Common myeloid progenitor, CD34-positive (primary cell): ENCODE measurements at regions not wholly inside any gene's neighbourhood (a gene's known extent, or its start where the extent isn't known, plus 50 kb on each side); places are given as distances from the start of the nearest gene placed in this dataset.

ENCODE experiments used
- CTCF ChIA-PET: fragments of 350-600 bp; sonication (Branson Sonifier 250); formaldehyde crosslinking; loops from one replicate; lab custom pipeline; 2021; ENCODE audit warnings: antibody characterized with exemption; lab: Charles Lee
- POLR2A ChIA-PET: fragments of 350-600 bp; sonication (Branson Sonifier 250); formaldehyde crosslinking; loops from one replicate; lab custom pipeline; 2021; ENCODE audit warnings: antibody characterized with exemption; lab: Charles Lee
- DNase-seq, 3 donors: peaks; one replicate each; pipeline versions ENCODE4 v3.0.0 to v3.0.0-alpha.2; 2013
- H3K27ac ChIP-seq, 2 experiments: 1 replicate in 1 of 2; 2 replicates in 1 of 2; pipeline ENCODE4 v1.7.0; 2013; ENCODE audit warnings: inconsistent platforms in 2 of 2, low read length in 2 of 2, mild to moderate bottlenecking in 2 of 2, low read depth in 1 of 2, moderate library complexity in 1 of 2; ENCODE audit not compliant: severe bottlenecking in 2 of 2, insufficient read depth in 1 of 2, poor library complexity in 1 of 2
- H3K27me3 ChIP-seq, 5 experiments: replicated peaks in 2 of 5; 1 replicate in 3 of 5; 2 replicates in 2 of 5; pipeline versions ENCODE4 v1.6.1 to v1.7.0; 2013; ENCODE audit warnings: low read length in 4 of 5, mild to moderate bottlenecking in 2 of 5, moderate library complexity in 2 of 5, inconsistent platforms in 1 of 5; ENCODE audit not compliant: insufficient read depth in 5 of 5, control insufficient read depth in 4 of 5
- H3K36me3 ChIP-seq, 4 experiments: 1 replicate in 2 of 4; 2 replicates in 2 of 4; pipeline versions ENCODE4 v1.6.1 to v1.7.0; 2013; ENCODE audit warnings: low read length in 3 of 4, control low read depth in 1 of 4, mild to moderate bottlenecking in 1 of 4; ENCODE audit not compliant: control insufficient read depth in 4 of 4, insufficient read depth in 4 of 4
- H3K4me1 ChIP-seq, 4 experiments: 1 replicate in 3 of 4; 2 replicates in 1 of 4; pipeline versions ENCODE4 v1.6.1 to v1.7.1; 2013; ENCODE audit warnings: low read length in 3 of 4, mild to moderate bottlenecking in 3 of 4, control low read depth in 1 of 4, inconsistent platforms in 1 of 4, moderate library complexity in 1 of 4; ENCODE audit not compliant: control insufficient read depth in 4 of 4, insufficient read depth in 4 of 4; ENCODE audit errors: control extremely low read depth in 1 of 4
- H3K4me3 ChIP-seq, 7 experiments: 1 replicate in 4 of 7; 2 replicates in 3 of 7; pipeline versions ENCODE4 v1.5.1 to v1.7.0; 2013; ENCODE audit warnings: mild to moderate bottlenecking in 7 of 7, low read length in 6 of 7, moderate library complexity in 6 of 7, inconsistent platforms in 2 of 7, low read depth in 2 of 7, control low read depth in 1 of 7; ENCODE audit not compliant: insufficient read depth in 4 of 7, control insufficient read depth in 1 of 7; ENCODE audit errors: extremely low read depth in 1 of 7
- H3K9me3 ChIP-seq, 5 experiments: 1 replicate in 4 of 5; 2 replicates in 1 of 5; pipeline versions ENCODE4 v1.6.1 to v1.7.1; 2013; ENCODE audit warnings: low read length in 4 of 5, mild to moderate bottlenecking in 2 of 5, inconsistent platforms in 1 of 5, low read depth in 1 of 5, moderate library complexity in 1 of 5; ENCODE audit not compliant: control insufficient read depth in 4 of 5, insufficient read depth in 2 of 5; ENCODE audit errors: control extremely low read depth in 1 of 5
- WGBS: methylation state at CpG from one replicate; pipeline ENCODE4 v1.1.5; 2013; ENCODE audit not compliant: insufficient coverage; 5-methylcytosine and 5-hydroxymethylcytosine counted together

DNA sequence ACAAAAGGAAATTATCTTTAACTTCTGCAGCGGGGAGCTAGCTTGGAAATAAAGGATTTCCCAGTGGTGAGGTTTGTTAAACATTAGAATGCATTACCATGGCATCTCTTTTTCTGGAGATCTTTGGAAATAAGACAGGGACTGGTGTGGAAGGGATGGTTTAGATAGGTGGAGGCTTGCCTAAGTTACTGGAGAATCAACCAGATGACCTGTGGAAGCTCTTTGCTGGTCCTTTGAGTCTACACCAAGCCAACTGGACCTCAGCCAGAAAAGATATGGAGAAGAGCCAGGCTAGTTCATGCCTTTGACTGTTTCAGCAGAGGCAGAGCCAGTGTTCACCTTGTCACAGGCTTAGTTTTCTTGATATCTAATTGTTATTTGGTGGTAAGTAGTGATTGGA lies 134.7 kb downstream of the KCNRG start:
- POLR2A ChIA-PET = no interaction called here
- CTCF ChIA-PET = interaction anchor here (0.9 to 1.5 kb wide), 2 partner anchors 9 to 15 kb away, joined by 3 to 4 read pairs; no protein-coding TSS in a partner anchor

DNA sequence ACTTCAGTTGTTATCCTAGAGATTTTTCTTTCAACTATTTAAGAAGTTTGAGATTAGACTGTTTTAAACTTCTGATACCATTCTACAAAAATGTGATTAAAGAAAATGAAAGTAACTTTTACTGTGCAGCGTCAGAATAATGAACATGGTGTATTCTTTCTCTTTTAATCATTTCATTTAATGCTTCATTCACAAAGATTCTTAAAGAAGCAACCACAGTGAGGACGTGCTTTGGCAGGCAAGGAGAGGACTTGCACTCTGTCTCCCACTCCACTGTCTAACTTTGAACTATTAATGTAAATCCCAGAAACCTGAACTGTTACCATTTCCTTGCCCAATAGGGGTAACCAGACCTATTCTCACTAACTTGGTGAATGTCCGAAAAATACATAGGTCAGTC lies 137.0 kb downstream of the KCNRG start:
- Histone ChIP-seq H3K36me3 (no peaks in the 10 kb centered on the region), H3K27ac (no peak overlapping the region), H3K4me3 (peak overlapping the region in 3 of 7 experiments; percentile 13 to 67 (median 17)), H3K4me1 (no peaks in the 10 kb centered on the region), H3K27me3 (no peaks in the 10 kb centered on the region), H3K9me3 (no peaks in the 10 kb centered on the region)
- ChIA-PET CTCF (no interaction called here), POLR2A (no interaction called here)
- WGBS = 78% methylated on average over 2 of the region's 3 CpGs
- DNase-seq = no peak

More for the DNA sequence above, 134.7 kb downstream of the KCNRG start:
- no peaks in the 10 kb centered on the region for H3K4me1 ChIP-seq
- 100% methylated on average over 1 of the region's 1 CpG for WGBS
- no peaks in the 10 kb centered on the region for H3K36me3 ChIP-seq
- DNase-seq = no peak
- no peaks in the 10 kb centered on the region for H3K9me3 ChIP-seq
- H3K27ac ChIP-seq = no peak overlapping the region
- H3K27me3 ChIP-seq = no peaks in the 10 kb centered on the region
- no peak overlapping the region for H3K4me3 ChIP-seq

DNA sequence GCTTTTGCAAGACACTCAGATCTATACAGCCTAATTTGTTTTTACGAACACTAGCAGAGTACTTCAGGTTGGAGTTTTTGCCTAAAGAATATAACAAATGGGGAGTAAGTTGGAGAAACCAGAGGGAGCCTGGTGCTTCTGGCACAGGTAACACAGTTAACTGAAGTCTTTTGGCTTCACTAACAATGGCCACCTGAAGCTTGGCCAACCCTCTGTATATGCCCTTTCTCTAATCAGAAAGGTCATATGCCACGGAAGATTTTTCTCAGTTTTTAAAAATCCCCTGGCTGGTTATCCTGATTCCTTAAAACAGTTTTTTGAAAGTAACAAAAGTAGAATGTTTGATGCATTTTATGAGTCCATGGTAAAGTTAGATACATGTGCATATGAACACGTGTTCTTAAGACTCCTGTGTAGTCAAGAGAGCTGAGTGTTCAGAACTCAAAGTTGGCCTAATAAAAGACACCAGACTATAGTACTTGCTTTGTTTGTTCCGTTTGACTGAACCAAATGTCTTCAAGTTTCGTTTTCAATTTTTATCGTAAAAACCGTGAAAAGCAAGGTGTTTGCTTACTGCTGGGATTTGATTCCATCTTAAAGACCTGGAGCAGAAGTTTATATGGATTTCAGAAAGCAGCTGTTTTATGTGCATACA lies 137.5 kb downstream of the KCNRG start:
- POLR2A ChIA-PET = no interaction called here
- no peaks in the 10 kb centered on the region for H3K36me3 ChIP-seq
- DNase-seq = no peak
- H3K4me1 ChIP-seq = no peaks in the 10 kb centered on the region
- peak overlapping the region in 2 of 7 experiments; percentile 17 to 67 for H3K4me3 ChIP-seq
- CTCF ChIA-PET = no interaction called here
- no peaks in the 10 kb centered on the region for H3K9me3 ChIP-seq
- WGBS = 93% methylated on average over 6 of the region's 7 CpGs
- no peaks in the 10 kb centered on the region for H3K27me3 ChIP-seq
- no peak overlapping the region for H3K27ac ChIP-seq

DNA sequence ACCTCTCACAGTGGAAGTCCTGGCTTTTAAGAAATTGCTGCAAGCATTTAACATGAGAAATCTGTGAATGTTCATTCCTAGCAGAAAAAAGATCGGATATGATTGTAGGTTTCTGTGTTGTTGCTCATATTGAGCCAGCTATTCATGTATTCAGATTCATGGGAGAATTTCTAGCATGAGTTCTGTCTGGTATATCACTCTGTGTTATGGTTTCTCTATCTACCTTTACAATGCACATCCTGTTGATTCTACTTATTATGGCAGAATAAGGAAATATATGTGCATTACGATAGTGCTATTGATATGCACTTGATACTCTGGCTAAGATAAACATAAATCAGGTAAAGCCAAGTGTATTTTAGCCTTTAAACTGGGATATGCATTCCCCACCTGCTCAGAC lies 138.2 kb downstream of the KCNRG start:
- Histone ChIP-seq H3K9me3 (no peaks in the 10 kb centered on the region), H3K4me3 (no peak overlapping the region), H3K36me3 (no peaks in the 10 kb centered on the region), H3K27ac (no peak overlapping the region), H3K27me3 (no peaks in the 10 kb centered on the region), H3K4me1 (no peaks in the 10 kb centered on the region)
- ChIA-PET CTCF (no interaction called here), POLR2A (no interaction called here)
- WGBS = 100% methylated on average over 1 of the region's 2 CpGs
- DNase-seq = no peak

DNA sequence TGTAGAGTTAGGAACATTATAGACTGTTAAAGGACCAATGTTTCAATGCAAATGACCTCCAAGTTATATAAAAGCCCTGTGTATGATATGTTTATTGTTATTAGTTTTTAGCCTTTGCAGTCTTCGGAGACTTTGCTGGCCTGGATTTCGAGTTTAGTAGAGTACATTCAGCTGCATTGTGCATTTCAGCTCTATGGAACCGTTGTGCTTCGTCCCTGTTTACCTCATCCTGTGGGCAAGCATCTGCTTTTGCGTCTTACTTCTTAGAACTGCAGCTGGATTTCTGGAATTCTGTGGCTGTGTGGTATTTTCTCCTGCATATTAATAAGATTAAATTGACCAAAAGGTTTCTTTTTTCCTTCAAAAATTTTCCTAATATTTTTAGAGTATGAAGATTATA lies 138.6 kb downstream of the KCNRG start:
- DNase-seq = no peak
- H3K27me3 ChIP-seq = no peaks in the 10 kb centered on the region
- H3K27ac ChIP-seq = no peak overlapping the region
- H3K36me3 ChIP-seq = no peaks in the 10 kb centered on the region
- no peaks in the 10 kb centered on the region for H3K4me1 ChIP-seq
- CTCF ChIA-PET = no interaction called here
- H3K4me3 ChIP-seq = no peak overlapping the region
- 95% methylated on average over 4 of the region's 5 CpGs for WGBS
- no peaks in the 10 kb centered on the region for H3K9me3 ChIP-seq
- POLR2A ChIA-PET = no interaction called here

DNA sequence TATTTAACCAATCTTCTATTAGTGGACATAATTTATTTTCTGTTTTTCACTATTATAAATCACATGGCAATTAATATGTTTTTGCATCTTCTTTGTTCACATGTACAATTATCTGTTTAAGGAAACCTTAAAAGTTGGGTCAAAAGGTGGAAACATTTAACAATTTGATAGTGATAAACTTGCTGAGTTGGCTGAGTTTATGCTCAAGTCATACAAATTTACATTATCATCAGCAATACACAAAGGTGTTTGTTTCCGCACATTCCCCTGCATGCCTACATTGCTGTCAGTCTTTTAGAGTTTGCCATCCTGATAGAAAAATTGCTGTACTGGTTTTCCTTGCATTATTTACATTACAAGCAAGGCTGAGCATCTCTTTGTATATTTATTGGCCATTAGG lies 139.5 kb downstream of the KCNRG start:
- Histone ChIP-seq H3K9me3 (no peaks in the 10 kb centered on the region), H3K27me3 (no peaks in the 10 kb centered on the region), H3K4me3 (no peak overlapping the region), H3K36me3 (no peaks in the 10 kb centered on the region), H3K27ac (no peak overlapping the region), H3K4me1 (no peaks in the 10 kb centered on the region)
- CTCF ChIA-PET = no interaction called here
- DNase-seq = no peak
- POLR2A ChIA-PET = no interaction called here
- 86% methylated on average over 1 of the region's 1 CpG for WGBS

DNA sequence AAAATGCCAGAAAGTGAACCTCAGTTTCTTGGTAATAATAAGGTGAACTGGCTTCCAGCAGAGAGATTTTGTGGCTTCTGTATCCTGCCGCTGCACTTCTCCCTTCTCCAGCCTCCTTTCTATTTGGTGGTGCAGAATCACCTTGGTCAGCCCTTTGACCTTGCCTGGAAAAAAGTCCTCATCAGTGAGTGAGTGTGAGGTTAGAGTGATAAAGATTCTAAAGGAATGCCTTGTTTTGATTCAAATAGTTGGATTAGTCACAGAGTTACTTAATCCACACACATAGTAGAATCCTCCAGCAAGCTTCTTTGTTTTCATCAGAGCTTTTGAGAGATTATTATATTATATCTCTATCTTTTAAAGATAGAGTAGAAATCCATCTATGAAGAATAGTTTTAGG lies 140.9 kb downstream of the KCNRG start:
- Histone ChIP-seq H3K9me3 (no peaks in the 10 kb centered on the region), H3K4me1 (no peaks in the 10 kb centered on the region), H3K27ac (no peak overlapping the region), H3K27me3 (no peaks in the 10 kb centered on the region), H3K36me3 (no peaks in the 10 kb centered on the region), H3K4me3 (no peak overlapping the region)
- 100% methylated on average over 1 of the region's 1 CpG for WGBS
- CTCF ChIA-PET = no interaction called here
- no peak for DNase-seq
- POLR2A ChIA-PET = no interaction called here
